B cell (primary cell): ENCODE measurements at regions not wholly inside any gene's neighbourhood (a gene's known extent, or its start where the extent isn't known, plus 50 kb on each side); places are given as distances from the start of the nearest gene placed in this dataset.

Source experiments
- ATAC-seq: fragments of 200-7000 bp; cut with Tn5 transposase; one replicate; pipeline ENCODE4 v1.10.0; 2021; ENCODE audit warnings: low read depth, mild to moderate bottlenecking, moderate number of reproducible peaks, moderate library complexity
- CTCF ChIA-PET: fragments of 350-600 bp; sonication (Branson Sonifier 250); formaldehyde crosslinking; loops from one replicate; lab custom pipeline; 2021; ENCODE audit warnings: antibody characterized with exemption, inconsistent platforms; lab: Charles Lee
- POLR2A ChIA-PET: fragments of 350-600 bp; sonication (Branson Sonifier 250); formaldehyde crosslinking; loops from one replicate; lab custom pipeline; 2021; ENCODE audit warnings: antibody characterized with exemption; lab: Charles Lee
- DNase-seq: peaks from one replicate; pipeline ENCODE4 v3.0.0; 2013
- H2AFZ ChIP-seq: 2 replicates; pipeline ENCODE4 v1.6.1; 2012; ENCODE audit warnings: mild to moderate bottlenecking, low read depth, low read length; ENCODE audit not compliant: insufficient read depth, poor library complexity, severe bottlenecking
- H3K27ac ChIP-seq, 2 donors: 1 replicate in 1 of 2; 2 replicates in 1 of 2; pipeline ENCODE4 v1.5.1; 2012 to 2013; ENCODE audit warnings: low read length in 2 of 2, mild to moderate bottlenecking in 2 of 2, moderate library complexity in 1 of 2
- H3K27me3 ChIP-seq, 4 experiments: fragments of 200-600 bp in 1 of 4; sonication (generic) in 1 of 4; replicated peaks in 1 of 4; 1 replicate in 2 of 4; 2 replicates in 2 of 4; pipeline versions ENCODE4 v1.6.1 to v1.7.0; 2013 to 2016; ENCODE audit warnings: low read length in 3 of 4, mild to moderate bottlenecking in 2 of 4, mixed read lengths in 1 of 4, moderate library complexity in 1 of 4; ENCODE audit not compliant: insufficient read depth in 4 of 4, control insufficient read depth in 3 of 4; ENCODE audit errors: control extremely low read depth in 1 of 4
- H3K36me3 ChIP-seq, 2 experiments: replicated peaks in 1 of 2; 1 replicate in 1 of 2; 2 replicates in 1 of 2; pipeline versions ENCODE4 v1.6.1 to v1.7.1; 2013; ENCODE audit warnings: low read length in 1 of 2; ENCODE audit not compliant: insufficient read depth in 2 of 2, control insufficient read depth in 1 of 2; ENCODE audit errors: control extremely low read depth in 1 of 2, extremely low read depth in 1 of 2
- H3K4me1 ChIP-seq, 2 donors: fragments of 200-600 bp in 1 of 2; sonication (generic) in 1 of 2; 1 replicate in 1 of 2; 2 replicates in 1 of 2; pipeline versions ENCODE4 v1.5.1 to v1.6.1; 2013 to 2017; ENCODE audit warnings: low read length in 2 of 2; ENCODE audit not compliant: control insufficient read depth in 2 of 2, insufficient read depth in 2 of 2
- H3K4me2 ChIP-seq: replicated peaks from 2 replicates; pipeline ENCODE3; 2012; ENCODE audit warnings: mild to moderate bottlenecking, low read depth, low read length; ENCODE audit not compliant: poor library complexity, severe bottlenecking
- H3K4me3 ChIP-seq, 5 experiments: fragments of 200-600 bp in 1 of 5; sonication (generic) in 1 of 5; 1 replicate in 3 of 5; 2 replicates in 2 of 5; pipeline versions ENCODE4 v1.5.1 to v1.7.0; 2011 to 2016; ENCODE audit warnings: low read length in 4 of 5, mild to moderate bottlenecking in 4 of 5, low read depth in 2 of 5, control low read depth in 1 of 5, moderate library complexity in 1 of 5; ENCODE audit not compliant: insufficient read depth in 1 of 5; ENCODE audit errors: control extremely low read depth in 1 of 5, extremely low read depth in 1 of 5
- H3K79me2 ChIP-seq: fragments of 200-600 bp; sonication (generic); one replicate; pipeline ENCODE4 v1.6.0; 2016; ENCODE audit warnings: low read length; ENCODE audit not compliant: control insufficient read depth, insufficient read depth
- H3K9ac ChIP-seq: fragments of 200-600 bp; sonication (generic); 2 replicates; pipeline ENCODE4 v1.6.1; 2017; ENCODE audit warnings: mild to moderate bottlenecking, low read length, moderate library complexity
- H3K9me3 ChIP-seq, 3 donors: one replicate each; pipeline versions ENCODE4 v1.6.1 to v1.7.1; 2013; ENCODE audit warnings: low read length in 2 of 3; ENCODE audit not compliant: control insufficient read depth in 2 of 3, insufficient read depth in 1 of 3; ENCODE audit errors: control extremely low read depth in 1 of 3
- H4K20me1 ChIP-seq: 2 replicates; pipeline ENCODE4 v1.6.0; 2012; ENCODE audit warnings: mild to moderate bottlenecking, low read length; ENCODE audit not compliant: insufficient read depth, control insufficient read depth, poor library complexity, severe bottlenecking
- H3K27ac Mint-ChIP-seq: one replicate; pipeline ENCODE4 v1.8.0; 2021; ENCODE audit warnings: mixed read lengths
- H3K27me3 Mint-ChIP-seq: one replicate; pipeline ENCODE4 v1.8.0; 2021; ENCODE audit warnings: mixed read lengths
- H3K4me1 Mint-ChIP-seq: one replicate; pipeline ENCODE4 v1.8.0; 2021; ENCODE audit warnings: mixed read lengths
- H3K4me3 Mint-ChIP-seq: one replicate; pipeline ENCODE4 v1.8.0; 2021; ENCODE audit warnings: mixed read lengths
- H3K9me3 Mint-ChIP-seq: one replicate; pipeline ENCODE4 v1.8.0; 2022; ENCODE audit warnings: mixed read lengths; ENCODE audit not compliant: insufficient read depth
- CTCF ChIP-seq: fragments of 200-600 bp; IDR thresholded peaks from one replicate; pipeline ENCODE4 v1.8.0; 2022; ENCODE audit warnings: antibody characterized with exemption, mild to moderate bottlenecking
- EZH2 ChIP-seq: IDR thresholded peaks from 2 replicates; pipeline ENCODE4 v1.6.1; 2012; ENCODE audit warnings: borderline replicate concordance, low read depth, mild to moderate bottlenecking, moderate library complexity, low read length; ENCODE audit not compliant: insufficient read depth, poor library complexity, severe bottlenecking
- WGBS: methylation state at CpG from one replicate; pipeline ENCODE4 v1.1.5; 2013; ENCODE audit warnings: missing lambda C conversion rate; ENCODE audit not compliant: insufficient coverage; 5-methylcytosine and 5-hydroxymethylcytosine counted together
- intact Hi-C: fragments of 100-400 bp; cut with micrococcal nuclease; formaldehyde crosslinking; loops from one replicate; pipeline ENCODE4 v1.10.0; 2022

- H3K4me1 Mint-ChIP-seq: no peaks in the 10 kb centered on the region
- peaks cover 22% of the 10 kb centered on the region for H3K27me3 Mint-ChIP-seq
- DNase-seq (no peak), ATAC-seq (no peak)
- H3K4me1 ChIP-seq: no peaks in the 10 kb centered on the region
- H3K79me2 ChIP-seq: no peaks in the 10 kb centered on the region
- no peaks in the 10 kb centered on the region for H3K36me3 ChIP-seq
- no peak overlapping the region for H3K27ac ChIP-seq
- no peak overlapping the region for H3K4me3 Mint-ChIP-seq
- no peak overlapping the region for H2AFZ ChIP-seq
- no peak overlapping the region for H3K9ac ChIP-seq
- no peak overlapping the region for H3K4me3 ChIP-seq
- H3K4me2 ChIP-seq: no peak overlapping the region
- no CpG with 5 or more reads among the region's 2 CpGs for WGBS
- H3K27me3 ChIP-seq: peaks cover 0 to 3% (median 0%) of the 10 kb centered on the region in 4 experiments
- no peak for TF ChIP-seq CTCF
- no peak for TF ChIP-seq EZH2
- H3K9me3 Mint-ChIP-seq: no peaks in the 10 kb centered on the region
- POLR2A ChIA-PET: no interaction called here
- intact Hi-C loops: no loop called here
- H4K20me1 ChIP-seq: no peaks in the 10 kb centered on the region
- H3K9me3 ChIP-seq: no peaks in the 10 kb centered on the region
- H3K27ac Mint-ChIP-seq: no peak overlapping the region
- CTCF ChIA-PET: no interaction called here
Observed at GRCh38 chr10:117903854-117904253, 142.9 kb downstream of the RAB11FIP2 start.

GRCh38 chr10:117905404-117905803 lies 141.3 kb downstream of the RAB11FIP2 start:
- DNase-seq: no peak
- Histone ChIP-seq H3K4me2 (no peak overlapping the region), H3K9ac (no peak overlapping the region), H2AFZ (no peak overlapping the region), H3K4me1 (no peaks in the 10 kb centered on the region), H3K27ac (no peak overlapping the region), H3K4me3 (no peak overlapping the region), H3K9me3 (no peaks in the 10 kb centered on the region), H3K79me2 (no peaks in the 10 kb centered on the region), H3K36me3 (no peaks in the 10 kb centered on the region), H3K27me3 (peaks cover 0 to 3% (median 0%) of the 10 kb centered on the region in 4 experiments), H4K20me1 (no peaks in the 10 kb centered on the region)
- H3K27ac Mint-ChIP-seq: no peak overlapping the region
- ChIA-PET CTCF (no interaction called here), POLR2A (no interaction called here)
- intact Hi-C loops: no loop called here
- no peak for ATAC-seq
- 78% methylated on average over 1 of the region's 1 CpG for WGBS
- no peaks in the 10 kb centered on the region for H3K9me3 Mint-ChIP-seq
- TF ChIP-seq EZH2 (no peak), CTCF (no peak)
- peaks cover 27% of the 10 kb centered on the region for H3K27me3 Mint-ChIP-seq
- H3K4me3 Mint-ChIP-seq: no peak overlapping the region
- no peaks in the 10 kb centered on the region for H3K4me1 Mint-ChIP-seq
